ENCODE measurements at regions not wholly inside any gene's neighbourhood (a gene's known extent, or its start where the extent isn't known, plus 50 kb on each side); places are given as distances from the start of the nearest gene placed in this dataset.

GRCh38 chr10:69736886-69737641 lies 64.6 kb upstream of the COL13A1 start:
- intact Hi-C loops (cut with DNase I) = no loop called here

DNA sequence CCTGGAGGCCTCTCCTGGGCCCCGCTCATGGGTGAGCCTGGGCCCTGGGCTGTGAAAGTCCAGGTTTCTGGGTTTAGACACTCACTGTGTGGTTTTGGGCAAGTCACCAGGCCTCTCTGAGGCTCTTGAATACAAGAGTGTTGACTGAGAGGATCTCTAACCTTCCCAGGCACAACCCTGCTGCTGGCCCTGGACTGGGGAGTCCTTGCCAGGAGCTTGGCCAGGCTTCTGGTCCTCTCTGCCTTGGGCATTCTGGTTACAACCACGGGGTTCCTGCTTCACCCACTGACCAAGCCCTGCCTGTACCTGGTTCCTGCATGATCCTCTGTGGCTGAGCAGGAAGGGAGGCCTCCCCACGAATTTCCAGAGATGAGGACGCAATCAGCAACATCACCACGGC lies 63.6 kb upstream of the COL13A1 start:
- DNase-seq (ENCODE audit: low spot score) = peak; percentile 43
- intact Hi-C loops (cut with DNase I) = no loop called here

More at GRCh38 chr10:69736886-69737641, 64.6 kb upstream of the COL13A1 start:
- DNase-seq (ENCODE audit: low spot score) = peak; percentile 56

DNA sequence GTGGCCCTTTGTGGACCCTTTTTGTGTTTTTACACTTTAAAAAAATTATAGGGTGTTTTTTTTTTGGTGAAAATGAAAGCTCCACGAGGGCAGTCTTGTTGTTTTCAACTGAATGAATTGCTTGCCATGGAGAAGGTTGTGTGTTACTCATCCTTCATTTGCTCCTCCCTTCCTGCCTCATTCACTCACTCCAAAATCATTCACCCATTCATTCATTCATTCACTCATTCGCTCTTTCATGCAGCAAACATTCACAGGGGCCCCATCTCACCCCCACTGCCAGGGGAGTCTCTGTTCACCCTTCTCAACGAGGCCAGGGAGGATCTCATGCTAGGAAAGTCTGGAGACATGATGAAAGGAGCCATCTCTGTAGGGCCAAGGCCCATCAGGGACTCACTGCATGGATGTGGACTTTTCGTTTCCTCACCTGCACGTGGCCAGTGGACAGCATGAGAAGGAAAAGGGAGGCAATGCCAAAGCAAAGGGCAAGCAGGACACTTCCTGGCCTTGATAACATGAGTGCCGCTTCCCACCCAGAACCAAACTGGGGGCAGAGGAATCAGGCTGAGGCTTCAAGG lies 62.8 kb upstream of the COL13A1 start:
- peak; percentile 54 for DNase-seq (ENCODE audit: low spot score)
- intact Hi-C loops (cut with DNase I) = no loop called here

DNA sequence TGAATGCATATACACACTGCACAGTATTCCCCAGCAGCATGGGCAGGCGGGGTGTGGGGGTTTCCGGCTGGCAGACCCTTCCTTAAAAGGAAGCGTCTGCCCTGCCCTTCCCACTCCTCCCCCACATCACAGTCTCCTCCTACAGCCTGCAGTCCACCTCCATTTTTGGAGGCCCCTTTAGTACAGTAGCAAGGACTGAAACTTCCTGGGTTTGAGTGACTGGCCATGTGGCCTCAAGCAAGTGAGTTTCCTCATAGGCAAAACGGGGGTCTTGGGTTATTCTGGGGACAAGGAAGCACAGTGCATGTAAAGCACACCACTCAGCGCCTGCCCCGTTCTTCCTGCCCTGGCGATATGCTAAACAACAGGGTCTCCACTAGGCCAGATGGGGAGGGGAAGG lies 62.1 kb upstream of the COL13A1 start:
- peak; percentile 71 for DNase-seq (ENCODE audit: low spot score)
- intact Hi-C loops (cut with DNase I) = no loop called here

DNA sequence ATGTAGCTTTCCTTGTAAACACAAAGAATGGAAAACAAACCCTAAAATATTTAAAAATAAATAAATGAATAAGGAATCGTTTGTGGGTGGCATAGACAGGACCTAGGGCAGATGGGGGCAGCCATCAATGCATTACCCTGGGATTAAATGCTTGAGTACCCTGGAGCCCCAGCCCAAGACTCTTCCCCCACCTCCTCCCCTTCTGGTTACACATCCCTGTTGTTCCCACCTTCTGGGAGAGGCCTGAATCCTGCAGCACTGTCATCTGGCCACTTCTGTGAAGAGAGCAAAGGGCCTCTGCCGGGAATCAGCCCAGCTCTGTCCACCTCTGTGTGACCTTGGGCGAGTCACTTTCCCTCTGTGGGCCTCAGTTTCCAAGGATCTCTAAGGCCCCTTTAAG lies 61.6 kb upstream of the COL13A1 start:
- intact Hi-C loops (cut with DNase I) = no loop called here
- DNase-seq (ENCODE audit: low spot score) = peak; percentile 24

- intact Hi-C loops (cut with DNase I) = no loop called here
- DNase-seq (ENCODE audit: low spot score) = no peak
These were observed 60.5 kb upstream of the COL13A1 start for GRCh38 chr10:69741252-69741651.

DNA sequence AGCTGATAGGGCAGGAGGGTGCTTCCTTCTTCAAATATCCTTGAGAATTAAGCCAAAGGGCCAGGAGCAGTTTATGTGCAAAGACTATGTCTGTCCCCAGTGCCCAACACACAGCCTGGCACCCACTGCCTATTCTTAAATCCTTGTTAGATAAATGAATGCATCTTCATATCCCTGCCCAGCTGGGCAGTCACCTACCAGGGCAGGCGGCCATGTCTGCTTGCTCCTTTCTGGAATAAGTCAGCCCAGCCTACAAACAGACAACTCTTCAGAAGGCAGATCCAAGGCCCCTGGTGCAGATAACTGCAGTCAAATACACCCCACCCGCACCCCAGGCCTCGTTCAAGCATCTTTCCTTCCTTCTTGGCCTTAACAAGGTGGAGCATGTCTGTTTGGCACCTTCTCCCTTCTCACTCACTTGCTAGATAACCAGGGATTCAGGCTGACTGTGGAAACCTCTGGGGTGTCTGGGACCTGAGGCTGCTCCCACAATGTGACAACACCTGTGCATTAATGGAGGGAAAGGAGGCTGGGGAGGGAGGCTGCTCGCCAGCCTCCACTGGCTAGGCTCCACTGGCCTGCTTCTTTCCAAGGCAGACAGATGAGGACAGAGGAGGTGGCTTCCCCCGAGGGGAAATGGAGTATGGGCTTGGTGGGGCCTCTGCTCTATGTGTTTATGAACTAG lies 59.9 kb upstream of the COL13A1 start:
- intact Hi-C loops (cut with DNase I) = no loop called here
- DNase-seq (ENCODE audit: low spot score) = peak; percentile 62

GRCh38 chr10:69742356-69742695 lies 59.4 kb upstream of the COL13A1 start:
- intact Hi-C loops (cut with DNase I) = no loop called here
- DNase-seq (ENCODE audit: low spot score) = no peak

GRCh38 chr10:69742928-69743602 lies 58.6 kb upstream of the COL13A1 start:
- intact Hi-C loops (cut with DNase I) = no loop called here

DNA sequence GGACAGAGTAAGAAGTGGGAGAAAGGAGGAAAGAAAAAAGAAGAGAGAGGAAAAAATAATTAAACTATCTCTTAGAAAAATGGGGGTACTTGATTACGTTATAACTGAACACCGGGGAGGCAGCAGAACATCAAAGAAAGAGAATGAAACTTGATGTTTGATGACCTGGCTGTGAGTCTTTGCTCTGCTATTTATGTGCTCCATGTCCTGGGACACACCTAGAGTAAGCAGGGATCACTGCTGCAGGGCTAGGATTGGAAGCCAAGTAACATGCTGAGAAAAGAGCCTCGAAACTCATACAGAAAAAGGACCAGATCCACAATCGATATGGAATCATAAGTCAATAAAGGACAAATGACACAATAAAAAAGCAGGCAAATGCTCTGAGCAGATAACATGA lies 56.7 kb upstream of the COL13A1 start:
- intact Hi-C loops (cut with DNase I) = no loop called here

More at GRCh38 chr10:69742928-69743602, 58.6 kb upstream of the COL13A1 start:
- DNase-seq (ENCODE audit: low spot score) = peak; percentile 68

DNA sequence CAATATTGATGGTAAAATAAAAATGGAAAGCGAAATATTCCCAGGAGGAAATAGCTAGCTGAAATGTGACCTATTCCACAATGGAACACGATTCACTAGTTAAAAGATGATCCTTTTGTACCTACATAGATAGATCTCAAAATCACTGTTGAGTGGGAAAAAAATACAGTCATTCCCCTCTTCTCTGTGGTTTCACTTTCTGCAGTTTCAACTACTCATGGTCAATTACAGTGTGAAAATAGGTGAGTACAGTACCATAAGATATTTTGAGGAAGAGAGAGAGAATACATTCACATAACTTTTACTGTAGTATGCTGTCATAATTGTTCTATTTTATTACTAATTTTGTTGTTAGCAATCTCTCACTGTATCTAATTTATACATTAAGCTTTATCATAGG lies 56.0 kb upstream of the COL13A1 start:
- no peak for DNase-seq (ENCODE audit: low spot score)
- intact Hi-C loops (cut with DNase I) = no loop called here

More for the DNA sequence above, 56.7 kb upstream of the COL13A1 start:
- peak; percentile 5 for DNase-seq (ENCODE audit: low spot score)

GRCh38 chr10:69747179-69747578 lies 54.5 kb upstream of the COL13A1 start:
- intact Hi-C loops (cut with DNase I) = no loop called here
- DNase-seq (ENCODE audit: low spot score) = peak; percentile 10

GRCh38 chr10:69748621-69749020 lies 53.1 kb upstream of the COL13A1 start:
- DNase-seq (ENCODE audit: low spot score) = peak; percentile 6

DNA sequence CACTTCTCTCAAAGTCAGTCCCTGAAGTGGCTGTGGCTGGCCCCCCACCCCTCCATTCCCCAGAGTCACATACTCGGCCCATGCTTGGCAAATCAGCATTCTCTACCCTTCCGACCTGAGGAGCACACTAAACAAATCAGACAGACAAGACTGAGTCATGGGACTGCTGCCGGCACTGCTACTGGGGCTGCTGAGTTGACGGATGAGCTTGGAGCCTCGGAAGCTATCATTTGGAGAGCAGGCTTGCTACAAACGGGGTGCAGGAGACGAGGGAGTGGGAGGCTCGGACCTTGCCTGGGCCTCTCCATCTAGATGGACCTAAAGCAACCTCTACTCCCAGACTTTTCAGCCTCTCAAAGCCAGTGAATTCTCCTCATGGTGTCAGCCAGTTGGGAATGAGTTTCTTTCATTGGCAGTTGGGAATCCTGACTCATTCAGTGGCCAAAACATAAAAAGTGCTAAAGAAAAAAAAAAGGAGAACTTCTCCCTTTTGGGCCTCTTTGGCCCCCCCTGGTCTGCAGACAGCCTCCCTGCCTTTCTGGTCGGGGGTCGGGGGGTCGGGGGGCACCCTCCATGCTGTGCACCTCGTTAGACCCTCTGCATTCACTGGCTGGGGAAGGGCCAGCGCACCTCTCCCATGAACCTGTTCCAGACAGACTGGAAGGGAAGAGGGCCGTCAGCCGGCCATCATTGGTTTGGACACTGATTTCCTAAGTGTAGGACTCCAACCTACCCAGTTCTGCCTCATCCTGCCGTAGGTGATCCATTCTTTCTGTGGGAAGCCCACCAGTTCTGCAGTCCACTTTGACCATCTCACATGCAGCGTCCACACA lies 52.3 kb upstream of the COL13A1 start:
- intact Hi-C loops (cut with DNase I) = no loop called here

More at GRCh38 chr10:69748621-69749020, 53.1 kb upstream of the COL13A1 start:
- intact Hi-C loops (cut with DNase I) = no loop called here

GRCh38 chr10:69750011-69750373 lies 51.7 kb upstream of the COL13A1 start:
- peak; percentile 35 for DNase-seq (ENCODE audit: low spot score)
- intact Hi-C loops (cut with DNase I) = no loop called here

More for the DNA sequence above, 52.3 kb upstream of the COL13A1 start:
- peak; percentile 59 for DNase-seq (ENCODE audit: low spot score)

DNA sequence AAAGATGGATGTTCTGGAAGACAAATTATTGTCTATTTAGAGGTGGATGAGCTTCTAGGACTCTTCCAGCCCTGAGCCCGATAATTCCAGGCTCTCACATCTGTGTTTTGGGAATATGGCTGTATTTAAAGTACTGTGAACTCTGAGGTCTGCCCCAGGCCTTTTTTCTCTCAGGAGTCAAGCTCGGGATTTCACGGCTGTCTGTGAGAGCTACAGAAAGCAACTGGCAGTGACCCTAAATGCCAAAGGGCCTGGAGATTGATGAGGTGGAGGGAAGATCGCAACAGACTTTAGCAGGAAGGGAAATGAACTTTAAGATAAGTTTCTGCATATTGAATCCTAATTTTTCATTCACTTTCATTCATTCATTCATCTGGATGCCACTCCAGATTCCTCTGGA lies 51.0 kb upstream of the COL13A1 start:
- intact Hi-C loops (cut with DNase I) = no loop called here
- peak; percentile 2 for DNase-seq (ENCODE audit: low spot score)

GRCh38 chr10:69751214-69751613 lies 50.5 kb upstream of the COL13A1 start:
- DNase-seq (ENCODE audit: low spot score) = peak; percentile 29
- intact Hi-C loops (cut with DNase I) = no loop called here
